H1 (cell line): ENCODE measurements at regions not wholly inside any gene's neighbourhood (a gene's known extent, or its start where the extent isn't known, plus 50 kb on each side); places are given as distances from the start of the nearest gene placed in this dataset.

Experiments used
- CTCF ChIA-PET: fragments of 300-600 bp; sonication (Branson Sonifier 250); formaldehyde crosslinking; loops from one replicate; lab custom pipeline; 2021; ENCODE audit not compliant: partially characterized antibody; lab: Charles Lee
- POLR2A ChIA-PET: fragments of 300-600 bp; sonication (Branson Sonifier 250); formaldehyde crosslinking; loops from one replicate; lab custom pipeline; 2021; ENCODE audit warnings: inconsistent platforms; ENCODE audit not compliant: partially characterized antibody; lab: Charles Lee
- DNase-seq, 2 experiments: peaks; one replicate each; pipeline versions ENCODE4 v3.0.0 to v3.0.0-alpha.2; 2010 to 2022; ENCODE audit warnings: low spot score in 2 of 2, low read depth in 1 of 2, mixed read lengths in 1 of 2
- FAIRE-seq: peaks from 2 replicates; lab custom pipeline; 2011; peaks lifted over from hg19 to GRCh38; lab: Jason Lieb, UNC
- H2AFZ ChIP-seq: 2 replicates; pipeline ENCODE4 v1.8.1; 2012; ENCODE audit warnings: low read length, inconsistent platforms
- H2AK5ac ChIP-seq: 2 replicates; pipeline ENCODE4 v1.6.1; 2013; ENCODE audit warnings: low read depth, low read length
- H2BK120ac ChIP-seq: replicated peaks from 2 replicates; pipeline ENCODE3; 2013; ENCODE audit warnings: low read depth, low read length, inconsistent platforms
- H2BK12ac ChIP-seq: 2 replicates; pipeline ENCODE4 v1.6.1; 2013; ENCODE audit warnings: low read depth, low read length
- H2BK15ac ChIP-seq: 2 replicates; pipeline ENCODE4 v1.6.1; 2013; ENCODE audit warnings: low read length
- H2BK20ac ChIP-seq: 2 replicates; pipeline ENCODE4 v1.6.1; 2013; ENCODE audit warnings: low read length
- H2BK5ac ChIP-seq: 2 replicates; pipeline ENCODE4 v1.6.1; 2013; ENCODE audit warnings: low read depth, low read length
- H3K14ac ChIP-seq: 2 replicates; pipeline ENCODE4 v1.6.1; 2013; ENCODE audit warnings: inconsistent platforms; ENCODE audit not compliant: insufficient read length
- H3K18ac ChIP-seq: 2 replicates; pipeline ENCODE4 v1.6.1; 2013; ENCODE audit warnings: low read length; ENCODE audit errors: extremely low read depth
- H3K23ac ChIP-seq: 2 replicates; pipeline ENCODE4 v1.6.1; 2013; ENCODE audit warnings: inconsistent platforms; ENCODE audit not compliant: insufficient read length
- H3K23me2 ChIP-seq: 2 replicates; pipeline ENCODE4 v1.6.1; 2013; ENCODE audit warnings: low read depth, low read length
- H3K27ac ChIP-seq: 2 replicates; pipeline ENCODE4 v1.6.1; 2011; ENCODE audit warnings: low read depth, low read length, inconsistent platforms
- H3K27me3 ChIP-seq, 4 experiments: replicated peaks in 1 of 4; 1 replicate in 1 of 4; 2 replicates in 3 of 4; pipeline versions ENCODE4 v1.6.1 to v1.8.1; 2011 to 2013; ENCODE audit warnings: low read length in 3 of 4, mild to moderate bottlenecking in 3 of 4, inconsistent platforms in 2 of 4, mixed read lengths in 2 of 4, moderate library complexity in 1 of 4; ENCODE audit not compliant: control insufficient read depth in 3 of 4, insufficient read depth in 3 of 4; ENCODE audit errors: extremely low read depth in 1 of 4
- H3K36me3 ChIP-seq, 4 experiments: 2 replicates each; pipeline versions ENCODE4 v1.6.1 to v1.8.1; 2011 to 2013; ENCODE audit warnings: mild to moderate bottlenecking in 4 of 4, low read length in 3 of 4, moderate library complexity in 2 of 4, control low read depth in 1 of 4, inconsistent platforms in 1 of 4; ENCODE audit not compliant: insufficient read depth in 4 of 4, control insufficient read depth in 2 of 4
- H3K4ac ChIP-seq: replicated peaks from 2 replicates; pipeline ENCODE3; 2013; ENCODE audit warnings: low read length, low read depth, mixed read lengths, inconsistent platforms; ENCODE audit not compliant: insufficient read length
- H3K4me1 ChIP-seq, 4 experiments: replicated peaks in 1 of 4; 1 replicate in 1 of 4; 2 replicates in 3 of 4; pipeline versions ENCODE4 v1.6.1 to v1.8.1; 2011 to 2013; ENCODE audit warnings: low read length in 3 of 4, inconsistent platforms in 2 of 4, mixed read lengths in 1 of 4; ENCODE audit not compliant: insufficient read depth in 4 of 4, control insufficient read depth in 3 of 4
- H3K4me2 ChIP-seq, 2 experiments: 2 replicates each; pipeline versions ENCODE4 v1.6.1 to v1.8.1; 2011 to 2013; ENCODE audit warnings: low read depth in 2 of 2, low read length in 2 of 2, control low read depth in 1 of 2, inconsistent platforms in 1 of 2, mild to moderate bottlenecking in 1 of 2; ENCODE audit not compliant: insufficient read depth in 1 of 2
- H3K4me3 ChIP-seq, 4 experiments: fragments of 200-600, 300-600 bp in 1 of 4; sonication (generic), shearing (Covaris generic), sonication (Bioruptor Twin) in 1 of 4; 2 replicates each; pipeline versions ENCODE4 v1.5.1 to v1.8.1; 2011 to 2016; ENCODE audit warnings: low read length in 4 of 4, low read depth in 3 of 4, control low read depth in 2 of 4, inconsistent platforms in 2 of 4, mild to moderate bottlenecking in 2 of 4, mixed read lengths in 1 of 4, moderate library complexity in 1 of 4; ENCODE audit not compliant: insufficient read depth in 2 of 4; ENCODE audit errors: extremely low read depth in 1 of 4
- H3K56ac ChIP-seq: replicated peaks from 2 replicates; pipeline ENCODE3; 2013; ENCODE audit warnings: low read depth, mild to moderate bottlenecking, mixed read lengths, low read length, inconsistent platforms; ENCODE audit not compliant: insufficient read length
- H3K79me1 ChIP-seq: 2 replicates; pipeline ENCODE4 v1.6.1; 2013; ENCODE audit warnings: low read depth, low read length, control low read depth
- H3K79me2 ChIP-seq, 2 experiments: 2 replicates each; pipeline versions ENCODE4 v1.6.1 to v1.8.1; 2012 to 2013; ENCODE audit warnings: low read length in 2 of 2, mild to moderate bottlenecking in 2 of 2, inconsistent platforms in 1 of 2; ENCODE audit not compliant: insufficient read depth in 2 of 2, control insufficient read depth in 1 of 2
- H3K9ac ChIP-seq, 4 experiments: replicated peaks in 1 of 4; 1 replicate in 1 of 4; 2 replicates in 3 of 4; pipeline versions ENCODE4 v1.6.1 to v1.8.1; 2011 to 2013; ENCODE audit warnings: low read depth in 3 of 4, low read length in 3 of 4, control low read depth in 2 of 4, mild to moderate bottlenecking in 2 of 4, moderate library complexity in 2 of 4, inconsistent platforms in 1 of 4; ENCODE audit errors: extremely low read depth in 1 of 4
- H3K9me3 ChIP-seq, 2 experiments: 2 replicates each; pipeline versions ENCODE4 v1.6.1 to v1.8.1; 2012 to 2013; ENCODE audit warnings: mild to moderate bottlenecking in 2 of 2, moderate library complexity in 2 of 2, control low read depth in 1 of 2, inconsistent platforms in 1 of 2, low read depth in 1 of 2, low read length in 1 of 2, mixed read lengths in 1 of 2; ENCODE audit not compliant: insufficient read depth in 2 of 2
- H4K20me1 ChIP-seq, 2 experiments: replicated peaks in 1 of 2; 2 replicates each; pipeline versions ENCODE3 to v1.8.1; 2011 to 2013; ENCODE audit warnings: inconsistent platforms in 2 of 2, low read length in 2 of 2, mild to moderate bottlenecking in 1 of 2; ENCODE audit not compliant: insufficient read depth in 2 of 2, control insufficient read depth in 1 of 2
- H4K5ac ChIP-seq: 2 replicates; pipeline ENCODE4 v1.6.1; 2013; ENCODE audit warnings: low read length, low read depth, mixed read lengths, inconsistent platforms; ENCODE audit not compliant: insufficient read length
- H4K8ac ChIP-seq: 2 replicates; pipeline ENCODE4 v1.8.0; 2013; ENCODE audit warnings: mild to moderate bottlenecking, moderate library complexity, low read length, inconsistent platforms; ENCODE audit not compliant: insufficient read depth; ENCODE audit errors: extremely low read depth
- H4K91ac ChIP-seq: replicated peaks from 2 replicates; pipeline ENCODE3; 2013; ENCODE audit warnings: low read length, mixed read lengths, inconsistent platforms; ENCODE audit not compliant: insufficient read length
- EZH2 ChIP-seq: fragments of 200-600 bp; sonication (generic); IDR thresholded peaks from 2 replicates; pipeline ENCODE4 v1.7.1; 2012; ENCODE audit warnings: low read depth, mild to moderate bottlenecking, moderate library complexity, low read length, inconsistent platforms; ENCODE audit not compliant: severe bottlenecking
- WGBS, 2 experiments: shearing (Covaris generic) in 1 of 2; methylation state at CpG; one replicate each; pipeline versions ENCODE4 v1.1.6 to v1.1.7; 2013 to 2015; ENCODE audit warnings: low lambda C conversion rate in 2 of 2, mixed read lengths in 2 of 2, inconsistent platforms in 1 of 2, low coverage in 1 of 2, missing lambda C conversion rate in 1 of 2; ENCODE audit not compliant: insufficient replicate concordance in 2 of 2, insufficient coverage in 1 of 2, insufficient read length in 1 of 2; ENCODE audit errors: extremely low coverage in 1 of 2, missing lambda C conversion rate in 1 of 2; 5-methylcytosine and 5-hydroxymethylcytosine counted together

DNA sequence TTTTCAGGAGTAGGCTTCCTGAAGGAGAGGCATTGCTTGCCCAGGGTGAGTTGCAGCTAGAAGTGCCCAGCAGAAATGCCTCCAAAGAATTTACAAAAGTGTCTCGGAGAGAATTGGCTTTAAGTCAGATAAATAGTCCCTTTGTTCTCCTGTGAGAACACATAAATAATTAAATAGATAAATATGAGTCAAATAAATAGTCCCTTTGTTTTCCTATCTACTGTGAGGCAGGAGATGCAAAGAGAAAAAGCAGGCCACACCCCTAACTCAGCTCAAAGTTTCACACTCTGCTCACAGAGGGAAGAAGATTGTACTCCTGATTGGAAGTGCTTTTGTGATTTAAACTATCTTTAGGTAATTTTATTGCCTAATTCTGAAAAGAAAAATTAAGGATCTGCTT is 180.7 kb upstream of the PRSS16 start:
- Histone ChIP-seq H3K4me1 (peaks cover 4 to 5% (median 4%) of the 10 kb centered on the region in 4 experiments; a peak in 6 of 7 replicates), H2BK120ac (no peak overlapping the region), H4K5ac (no peak overlapping the region), H3K9me3 (no peaks in the 10 kb centered on the region), H3K23ac (no peak overlapping the region), H3K14ac (no peak overlapping the region), H3K27me3 (no peaks in the 10 kb centered on the region), H3K9ac (no peak overlapping the region), H3K4me2 (peak overlapping the region; percentile 55 to 84), H3K79me2 (no peaks in the 10 kb centered on the region), H4K20me1 (no peaks in the 10 kb centered on the region), H2AK5ac (no peak overlapping the region), H3K36me3 (no peaks in the 10 kb centered on the region), H4K91ac (no peak overlapping the region), H2BK15ac (no peak overlapping the region), H3K79me1 (no peaks in the 10 kb centered on the region), H3K27ac (no peak overlapping the region), H2BK12ac (peak overlapping the region; percentile 75; the same call in 1 of the 2 replicates), H4K8ac (no peak overlapping the region), H3K4me3 (peak overlapping the region in 2 of 4 experiments; percentile 2 to 7; a peak in 2 of 8 replicates), H3K18ac (no peak overlapping the region), H2BK20ac (no peak overlapping the region), H2BK5ac (peak overlapping the region; percentile 49; the same call in 1 of the 2 replicates), H2AFZ (no peak overlapping the region), H3K56ac (no peak overlapping the region), H3K23me2 (peaks cover 2% of the 10 kb centered on the region), H3K4ac (no peak overlapping the region)
- ChIA-PET POLR2A (interaction anchor here (1.0 kb wide), 1 partner anchor 12 kb away, joined by 3 read pairs; no protein-coding TSS in a partner anchor), CTCF (interaction anchor here (1.5 kb wide), 1 partner anchor 8 kb away, joined by 4 read pairs; no protein-coding TSS in a partner anchor)
- DNase-seq (no peak), FAIRE-seq (no peak)
- no peak for TF ChIP-seq EZH2
- WGBS, 2 experiments, result 67% methylated on average over 1 of the region's 1 CpG; no CpG with 5 or more reads in 1 of the 2 experiments
